Daoy (cell line): ENCODE measurements at regions not wholly inside any gene's neighbourhood (a gene's known extent, or its start where the extent isn't known, plus 50 kb on each side); places are given as distances from the start of the nearest gene placed in this dataset.

Source experiments
- DNase-seq: peaks from one replicate; pipeline ENCODE4 v3.0.0-alpha.2; 2015; ENCODE audit warnings: low read depth

- no peak for DNase-seq
Observed at GRCh38 chr4:12178614-12179610, 750.2 kb upstream of the HS3ST1 start.

DNA sequence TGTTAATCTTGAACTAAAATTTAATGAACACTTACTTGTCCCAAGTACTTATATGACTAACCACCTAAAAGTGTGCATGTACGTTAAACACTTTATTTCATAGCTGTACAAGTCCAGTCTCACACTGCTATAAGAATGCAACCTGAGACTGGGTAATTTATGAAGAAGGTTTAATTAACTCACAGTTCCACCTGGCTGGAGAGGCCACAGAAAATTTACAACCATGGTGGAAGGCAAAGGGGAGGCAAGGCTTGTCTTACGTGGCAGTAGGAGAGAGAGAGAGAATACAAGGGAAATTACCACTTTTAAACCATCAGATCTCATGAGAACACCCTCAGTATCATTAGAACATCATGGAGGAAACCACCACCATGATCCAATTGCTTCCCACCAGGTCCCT is 748.7 kb upstream of the HS3ST1 start:
- no peak for DNase-seq

GRCh38 chr4:12173496-12173895 is 744.8 kb upstream of the HS3ST1 start:
- DNase-seq = no peak

- DNase-seq = no peak
Observed at GRCh38 chr4:12172198-12172973, 743.7 kb upstream of the HS3ST1 start.

- DNase-seq = no peak
Observed at GRCh38 chr4:12170308-12170707, 741.6 kb upstream of the HS3ST1 start.

GRCh38 chr4:12165616-12166015 is 736.9 kb upstream of the HS3ST1 start:
- no peak for DNase-seq

DNA sequence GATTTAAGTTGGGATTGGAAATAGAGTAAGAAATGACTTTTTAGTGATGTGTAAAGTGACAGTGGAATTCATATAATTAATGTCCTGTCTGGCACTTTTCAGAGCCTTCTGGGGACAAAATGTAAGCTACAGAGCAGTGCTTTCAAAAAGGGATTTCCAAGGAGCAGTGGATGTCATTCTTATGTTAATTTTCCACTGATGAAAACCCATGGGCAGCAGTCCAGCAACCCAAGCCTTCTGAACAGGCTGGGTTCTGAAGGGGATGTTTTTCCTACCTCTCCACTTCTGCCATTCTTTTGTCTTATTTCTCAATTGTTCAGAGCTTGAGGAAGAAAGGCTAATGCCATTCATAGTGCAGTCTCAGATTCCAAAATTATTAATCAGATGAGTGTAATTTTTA is 717.6 kb upstream of the HS3ST1 start:
- no peak for DNase-seq

- DNase-seq = no peak
Observed at GRCh38 chr4:12145768-12146167, 717.1 kb upstream of the HS3ST1 start.

- no peak for DNase-seq
Observed at GRCh38 chr4:12145106-12145505, 716.4 kb upstream of the HS3ST1 start.

- no peak for DNase-seq
Observed at GRCh38 chr4:12144051-12144450, 715.4 kb upstream of the HS3ST1 start.

- DNase-seq = no peak
Observed at GRCh38 chr4:12140864-12141263, 712.2 kb upstream of the HS3ST1 start.

- DNase-seq = no peak
Observed at GRCh38 chr4:12139296-12139695, 710.6 kb upstream of the HS3ST1 start.

DNA sequence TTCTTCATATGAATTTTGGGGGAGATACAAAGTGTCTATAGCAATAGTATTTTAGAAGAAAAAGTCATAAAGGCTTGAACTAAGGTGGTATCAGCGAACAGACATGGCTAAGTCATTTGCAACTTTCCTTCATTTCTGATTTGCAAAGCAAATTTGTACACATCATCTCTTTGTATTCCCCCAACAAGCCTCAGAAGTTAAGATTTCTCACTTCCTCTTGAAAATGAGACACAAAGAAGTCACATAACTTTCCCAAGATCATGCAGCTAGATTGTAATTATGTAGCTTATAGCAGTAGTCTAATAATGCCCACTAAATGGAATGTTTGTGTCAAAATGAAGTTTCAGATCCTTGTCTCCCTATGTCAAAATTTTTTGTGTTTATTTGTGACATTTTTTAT is 709.8 kb upstream of the HS3ST1 start:
- no peak for DNase-seq

DNA sequence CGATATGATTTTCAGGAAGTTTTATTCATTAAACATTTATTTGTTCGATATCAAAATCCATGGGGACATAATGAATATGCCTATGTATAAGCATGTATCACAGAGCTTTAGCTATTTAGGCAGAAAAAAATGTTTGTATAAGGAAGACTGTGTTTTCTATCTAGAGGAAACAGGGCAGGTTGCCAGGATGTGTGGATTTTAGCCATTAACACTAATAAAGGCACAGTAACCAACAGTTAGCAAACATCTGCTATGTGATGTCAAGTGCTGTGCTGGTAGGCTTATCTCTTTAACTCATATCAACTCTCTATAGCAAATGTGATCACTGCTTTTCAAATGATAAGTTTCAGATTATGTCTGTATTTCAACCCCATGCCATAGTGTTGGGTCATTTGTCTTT is 708.9 kb upstream of the HS3ST1 start:
- no peak for DNase-seq

- DNase-seq = no peak
Observed at GRCh38 chr4:12126474-12126873, 697.8 kb upstream of the HS3ST1 start.

DNA sequence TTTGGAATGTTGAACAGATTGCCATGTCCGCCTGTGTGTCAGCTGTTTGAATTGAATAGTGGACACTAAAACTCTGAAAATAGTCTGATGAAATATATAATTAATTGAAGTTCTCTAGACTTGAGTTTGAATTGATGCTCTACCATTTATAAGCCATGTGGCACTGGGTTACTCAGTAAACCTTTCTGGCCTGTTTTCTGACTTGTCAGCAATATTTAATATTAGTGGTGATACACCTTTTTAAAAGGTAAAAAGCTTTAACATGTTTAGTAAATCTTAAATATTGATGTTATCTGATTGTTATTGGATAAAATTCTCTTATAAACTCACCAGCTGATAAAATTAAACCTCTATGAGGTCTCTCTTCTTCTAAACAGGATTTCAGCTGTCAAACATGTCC is 695.4 kb upstream of the HS3ST1 start:
- DNase-seq = no peak

DNA sequence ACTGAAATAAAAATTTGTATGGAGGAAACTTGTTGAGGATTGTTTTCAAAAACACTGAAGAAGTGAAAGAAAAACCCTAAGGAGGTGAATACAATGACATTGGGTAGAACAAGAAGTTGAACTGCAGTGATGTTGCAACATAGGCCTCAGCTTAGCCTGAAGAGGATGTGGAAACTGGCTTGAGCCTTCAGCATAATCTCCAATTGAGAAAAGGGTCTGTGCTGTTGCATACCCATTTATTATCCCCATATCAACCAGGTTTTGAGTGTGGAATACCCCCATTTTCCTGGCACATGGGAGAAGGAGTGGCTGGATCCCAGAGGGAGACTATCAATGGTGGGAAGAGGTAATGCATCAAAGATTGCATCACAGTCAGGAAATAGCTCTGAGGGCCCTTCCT is 695.0 kb upstream of the HS3ST1 start:
- no peak for DNase-seq

DNA sequence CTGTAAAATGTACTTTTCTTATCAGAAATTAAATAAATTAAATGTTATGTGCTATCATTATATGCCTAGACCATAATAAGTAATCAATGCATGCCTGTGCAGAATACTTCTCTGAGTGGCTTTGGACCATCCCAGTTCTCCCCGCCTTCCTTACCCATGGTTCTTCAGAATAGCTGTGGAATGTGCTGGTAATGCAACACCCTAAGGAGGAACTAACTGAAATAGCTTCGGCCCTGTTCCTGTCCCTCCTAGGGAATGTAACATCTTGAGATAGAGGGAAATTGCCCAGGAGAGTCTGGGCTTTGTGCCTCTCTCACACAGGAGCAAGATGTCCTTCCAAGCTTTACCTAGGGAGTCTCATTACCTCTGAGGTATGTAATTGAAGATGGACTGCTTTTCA is 693.6 kb upstream of the HS3ST1 start:
- no peak for DNase-seq

DNA sequence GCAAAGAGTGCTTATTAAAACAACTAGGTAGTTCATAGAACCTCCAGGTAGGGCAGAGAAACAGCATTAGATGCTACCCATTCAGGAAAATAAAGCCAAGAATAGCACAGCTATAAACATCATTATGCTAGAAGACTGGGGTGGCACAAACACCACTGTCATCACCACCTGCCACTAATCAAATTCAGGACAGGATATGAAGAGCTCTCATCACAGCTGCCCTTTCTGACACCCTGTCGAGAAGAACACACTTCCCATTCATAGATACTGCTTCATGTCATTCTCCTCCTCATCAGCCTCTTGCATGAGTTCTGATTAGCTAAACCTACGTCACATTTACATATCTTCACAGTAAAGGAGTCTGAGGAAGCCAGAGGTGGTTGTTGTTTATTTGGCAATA is 692.3 kb upstream of the HS3ST1 start:
- no peak for DNase-seq

DNA sequence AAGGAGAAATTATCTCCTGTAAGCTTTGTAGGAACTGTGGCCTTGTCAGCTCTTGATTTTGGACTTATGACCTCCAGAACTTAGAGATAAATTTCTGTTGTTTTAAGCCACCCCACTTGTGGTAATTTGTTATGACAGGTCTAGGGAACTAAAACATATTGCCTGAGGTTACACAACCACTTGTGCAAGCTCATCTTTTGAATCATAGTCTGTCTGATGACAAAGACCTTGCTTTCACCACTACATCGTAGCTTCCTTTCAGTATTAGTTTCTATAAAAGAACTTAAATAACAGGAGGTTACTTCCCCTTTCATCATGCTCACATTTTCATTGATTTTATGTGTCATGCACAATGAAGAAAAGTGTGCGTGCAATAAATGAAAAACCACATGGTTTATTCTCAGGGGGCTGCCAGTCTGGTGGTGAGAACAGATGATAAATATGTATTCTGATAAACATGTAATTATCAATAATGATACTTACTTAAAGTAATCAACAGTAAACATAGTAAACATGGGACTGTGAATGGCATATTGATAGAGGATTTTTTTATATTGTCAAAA is 690.0 kb upstream of the HS3ST1 start:
- no peak for DNase-seq

GRCh38 chr4:12116009-12116552 is 687.4 kb upstream of the HS3ST1 start:
- no peak for DNase-seq

- no peak for DNase-seq
Observed at GRCh38 chr4:12110627-12111026, 681.9 kb upstream of the HS3ST1 start.
